Heart left ventricle (tissue), 13 donors: ENCODE measurements at regions not wholly inside any gene's neighbourhood (a gene's known extent, or its start where the extent isn't known, plus 50 kb on each side); places are given as distances from the start of the nearest gene placed in this dataset.

Experiments
- POLR2A ChIP-seq, 2 donors: fragments of 450-650 bp; IDR thresholded peaks; one replicate each; pipeline ENCODE4 v1.6.1; 2017; ENCODE audit warnings: antibody characterized with exemption in 2 of 2, mild to moderate bottlenecking in 2 of 2, moderate library complexity in 2 of 2
- TF ChIP-seq, protein P1 (sequence below), 12 donors: fragments of 200-600 bp; sonication (generic) in 4 of 12; IDR thresholded peaks; one replicate each; pipeline versions ENCODE4 v1.5.0 to v1.8.0; 2018 to 2022; ENCODE audit warnings: antibody characterized with exemption in 12 of 12, mild to moderate bottlenecking in 5 of 12
- donor health status: ischemic (EF 13 %, LVEDD 7.1; RV severe dilation, severe dysfunction).
- donor health status: DM: no; HTN: yes; CAD: no.
- donor health status: DM: no; HTN: no; CAD: no.
- donor health status: ischemic (EF 25% LVEDD 6.9; RV normal size, moderate dysfunction).
- donor health status: ischemic (EF 25% LVEDD 5.7; RV mildly dilated, moderate dysfunction).
- donor health status: ischemic (EF 35%, LVEDD 5.7; RV mildly dilated, moderate dysfunction).
- donor health status: nonischemic (EF 11% LVEDD 7.7; RV severe dilation, severe dysfunction).
- donor health status: DM: yes; HTN: yes; CAD: no.
- donor health status: PGD.
- donor health status: ischemic (EF 29% LVEDD 5.4; RV normal size, mild dysfunction).
- donor health status: nonischemic (EF 23%, LVEDD 6.1; RV moderate dilation, normal function).

DNA sequence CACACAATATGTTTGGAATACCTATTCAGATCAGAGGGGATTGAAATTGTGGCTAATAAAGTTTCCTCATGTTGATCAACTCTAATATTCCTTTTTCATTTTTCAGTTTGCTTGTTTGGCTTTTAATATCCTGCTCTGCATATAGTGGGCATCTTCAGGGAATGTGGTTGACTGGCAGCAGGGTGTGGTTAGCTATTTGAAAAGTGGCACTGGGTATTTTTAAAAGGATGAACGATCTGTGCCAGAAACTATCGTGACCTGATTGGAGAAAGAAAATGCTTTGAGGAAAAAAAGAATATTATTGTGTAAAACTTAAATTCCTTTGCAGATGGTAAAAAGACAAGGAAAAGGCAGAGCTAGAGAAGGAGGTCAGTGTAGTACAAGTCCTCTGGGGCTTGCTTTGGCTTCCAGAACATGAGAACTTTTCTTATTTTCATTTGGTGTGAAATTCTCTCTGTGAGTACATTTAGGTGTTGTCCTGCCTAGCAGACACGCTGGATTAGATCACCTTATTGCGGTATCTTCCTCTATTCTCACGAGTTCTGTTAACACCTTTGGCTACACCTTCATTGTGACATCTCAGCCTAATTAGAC is 329.7 kb upstream of the SNX7 start:
- TF ChIP-seq, protein P1, sequence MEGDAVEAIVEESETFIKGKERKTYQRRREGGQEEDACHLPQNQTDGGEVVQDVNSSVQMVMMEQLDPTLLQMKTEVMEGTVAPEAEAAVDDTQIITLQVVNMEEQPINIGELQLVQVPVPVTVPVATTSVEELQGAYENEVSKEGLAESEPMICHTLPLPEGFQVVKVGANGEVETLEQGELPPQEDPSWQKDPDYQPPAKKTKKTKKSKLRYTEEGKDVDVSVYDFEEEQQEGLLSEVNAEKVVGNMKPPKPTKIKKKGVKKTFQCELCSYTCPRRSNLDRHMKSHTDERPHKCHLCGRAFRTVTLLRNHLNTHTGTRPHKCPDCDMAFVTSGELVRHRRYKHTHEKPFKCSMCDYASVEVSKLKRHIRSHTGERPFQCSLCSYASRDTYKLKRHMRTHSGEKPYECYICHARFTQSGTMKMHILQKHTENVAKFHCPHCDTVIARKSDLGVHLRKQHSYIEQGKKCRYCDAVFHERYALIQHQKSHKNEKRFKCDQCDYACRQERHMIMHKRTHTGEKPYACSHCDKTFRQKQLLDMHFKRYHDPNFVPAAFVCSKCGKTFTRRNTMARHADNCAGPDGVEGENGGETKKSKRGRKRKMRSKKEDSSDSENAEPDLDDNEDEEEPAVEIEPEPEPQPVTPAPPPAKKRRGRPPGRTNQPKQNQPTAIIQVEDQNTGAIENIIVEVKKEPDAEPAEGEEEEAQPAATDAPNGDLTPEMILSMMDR (IDR thresholded peaks at IDR 0.05) = no peak
- TF ChIP-seq POLR2A (IDR thresholded peaks at IDR 0.05) = no peak
